ENCODE measurements at regions not wholly inside any gene's neighbourhood (a gene's known extent, or its start where the extent isn't known, plus 50 kb on each side); places are given as distances from the start of the nearest gene placed in this dataset.

GRCh38 chr10:104574427-104574826 is 66.7 kb upstream of the SORCS3 start:
- H3K9me3 ChIP-seq = no peaks in the 10 kb centered on the region
- TF ChIP-seq, protein P1, sequence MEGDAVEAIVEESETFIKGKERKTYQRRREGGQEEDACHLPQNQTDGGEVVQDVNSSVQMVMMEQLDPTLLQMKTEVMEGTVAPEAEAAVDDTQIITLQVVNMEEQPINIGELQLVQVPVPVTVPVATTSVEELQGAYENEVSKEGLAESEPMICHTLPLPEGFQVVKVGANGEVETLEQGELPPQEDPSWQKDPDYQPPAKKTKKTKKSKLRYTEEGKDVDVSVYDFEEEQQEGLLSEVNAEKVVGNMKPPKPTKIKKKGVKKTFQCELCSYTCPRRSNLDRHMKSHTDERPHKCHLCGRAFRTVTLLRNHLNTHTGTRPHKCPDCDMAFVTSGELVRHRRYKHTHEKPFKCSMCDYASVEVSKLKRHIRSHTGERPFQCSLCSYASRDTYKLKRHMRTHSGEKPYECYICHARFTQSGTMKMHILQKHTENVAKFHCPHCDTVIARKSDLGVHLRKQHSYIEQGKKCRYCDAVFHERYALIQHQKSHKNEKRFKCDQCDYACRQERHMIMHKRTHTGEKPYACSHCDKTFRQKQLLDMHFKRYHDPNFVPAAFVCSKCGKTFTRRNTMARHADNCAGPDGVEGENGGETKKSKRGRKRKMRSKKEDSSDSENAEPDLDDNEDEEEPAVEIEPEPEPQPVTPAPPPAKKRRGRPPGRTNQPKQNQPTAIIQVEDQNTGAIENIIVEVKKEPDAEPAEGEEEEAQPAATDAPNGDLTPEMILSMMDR (IDR thresholded peaks at IDR 0.05) = no peak
- TF ChIP-seq POLR2A (IDR thresholded peaks at IDR 0.05) (no peak), EP300 (IDR thresholded peaks at IDR 0.05) (no peak)
- H3K36me3 ChIP-seq = no peaks in the 10 kb centered on the region
- H3K4me3 ChIP-seq = no peak overlapping the region
- H3K27ac ChIP-seq = no peak overlapping the region
- DNase-seq = no peak
- intact Hi-C loops (cut with DNase I) = no loop called here
- WGBS, 3 donors = 67 to 91% (median 77%) methylated on average over 1 of the region's 1 CpG
- H3K4me1 ChIP-seq (ENCODE audit: insufficient read depth) = no peaks in the 10 kb centered on the region
- H3K27me3 ChIP-seq = no peaks in the 10 kb centered on the region

DNA sequence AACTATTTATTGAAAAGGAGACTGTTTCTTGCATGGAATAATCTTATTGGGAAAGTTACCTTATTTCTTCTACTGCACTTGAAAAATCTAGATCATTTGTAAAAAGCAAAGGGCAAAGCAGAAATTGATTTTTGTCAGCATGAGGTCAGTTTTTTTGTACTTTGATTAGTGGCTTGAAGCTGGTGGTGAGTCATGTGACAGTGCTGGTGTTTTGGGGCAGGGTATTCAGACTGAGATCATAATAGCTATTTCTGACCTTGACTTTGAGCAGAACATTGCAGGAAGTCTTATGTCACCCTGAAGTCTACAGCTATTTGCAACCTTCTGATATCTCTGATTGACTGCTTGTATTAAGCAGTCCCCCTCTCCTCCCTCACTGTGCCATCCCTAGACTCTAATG is 66.3 kb upstream of the SORCS3 start:
- no peaks in the 10 kb centered on the region for H3K4me1 ChIP-seq (ENCODE audit: insufficient read depth)
- H3K27ac ChIP-seq = no peak overlapping the region
- no peaks in the 10 kb centered on the region for H3K36me3 ChIP-seq
- no peaks in the 10 kb centered on the region for H3K9me3 ChIP-seq
- no peak for DNase-seq
- TF ChIP-seq POLR2A (IDR thresholded peaks at IDR 0.05) = no peak
- TF ChIP-seq, protein P1 (IDR thresholded peaks at IDR 0.05) = no peak
- TF ChIP-seq EP300 (IDR thresholded peaks at IDR 0.05) = no peak
- no peaks in the 10 kb centered on the region for H3K27me3 ChIP-seq
- no peak overlapping the region for H3K4me3 ChIP-seq
- intact Hi-C loops (cut with DNase I) = no loop called here

DNA sequence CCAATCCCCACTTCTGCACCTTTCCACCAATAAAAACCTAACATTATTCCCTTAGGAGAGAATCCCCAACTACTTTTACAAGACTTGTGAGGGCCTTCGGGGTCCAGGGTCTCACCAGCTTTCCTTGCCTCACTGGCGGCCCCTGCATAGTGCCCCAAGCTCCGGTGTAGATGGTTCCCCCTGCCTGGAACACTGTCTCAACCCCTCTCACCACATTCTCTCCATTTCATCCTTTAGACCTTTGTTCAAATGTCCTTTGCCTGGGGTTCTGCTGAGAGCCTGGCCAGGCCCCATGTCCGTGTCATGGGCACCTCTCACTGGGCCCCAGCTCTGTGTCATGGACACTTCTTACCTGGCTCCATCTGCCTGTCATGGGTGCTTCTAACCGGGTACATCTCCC is 64.5 kb upstream of the SORCS3 start:
- WGBS, 3 donors = 87 to 91% (median 87%) methylated on average over 5 of the region's 5 CpGs
- intact Hi-C loops (cut with DNase I) = no loop called here

DNA sequence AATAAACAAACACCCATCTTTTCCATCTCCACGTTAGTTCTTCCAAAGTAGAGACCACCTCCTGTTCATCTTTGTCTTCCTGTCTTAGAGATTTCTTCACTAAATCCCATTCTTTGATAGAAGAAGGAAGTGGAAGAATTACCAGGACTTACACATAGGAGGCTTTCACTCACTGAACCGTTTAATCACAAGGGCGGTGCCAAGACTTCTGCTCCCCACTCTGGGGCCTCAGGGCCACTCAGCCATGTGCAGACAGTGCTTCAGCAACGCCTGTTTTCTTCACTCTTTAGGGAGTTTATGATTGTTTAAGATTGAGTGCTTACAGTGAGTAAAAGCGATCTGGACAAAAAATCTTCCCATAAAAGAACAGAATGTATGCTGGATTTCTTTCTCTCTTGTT is 63.9 kb upstream of the SORCS3 start:
- H3K36me3 ChIP-seq = no peaks in the 10 kb centered on the region
- 34 to 51% (median 44%) methylated on average over 5 of the region's 5 CpGs for WGBS, 3 donors
- intact Hi-C loops (cut with DNase I) = no loop called here
- no peaks in the 10 kb centered on the region for H3K27me3 ChIP-seq
- H3K4me1 ChIP-seq (ENCODE audit: insufficient read depth) = no peaks in the 10 kb centered on the region
- TF ChIP-seq, protein P1 (IDR thresholded peaks at IDR 0.05) = no peak
- TF ChIP-seq EP300 (IDR thresholded peaks at IDR 0.05) = no peak
- no peak for DNase-seq
- H3K27ac ChIP-seq = no peak overlapping the region
- H3K9me3 ChIP-seq = no peaks in the 10 kb centered on the region
- no peak overlapping the region for H3K4me3 ChIP-seq

More for the DNA sequence above, 64.5 kb upstream of the SORCS3 start:
- Histone ChIP-seq H3K4me3 (no peak overlapping the region), H3K36me3 (no peaks in the 10 kb centered on the region), H3K4me1 (ENCODE audit: insufficient read depth) (no peaks in the 10 kb centered on the region), H3K27ac (no peak overlapping the region), H3K27me3 (no peaks in the 10 kb centered on the region), H3K9me3 (no peaks in the 10 kb centered on the region)
- no peak for DNase-seq
- TF ChIP-seq POLR2A (IDR thresholded peaks at IDR 0.05) (no peak), EP300 (IDR thresholded peaks at IDR 0.05) (no peak)
- TF ChIP-seq, protein P1 (IDR thresholded peaks at IDR 0.05) = no peak
